Endodermal cell (in vitro differentiated cells): ENCODE measurements at regions not wholly inside any gene's neighbourhood (a gene's known extent, or its start where the extent isn't known, plus 50 kb on each side); places are given as distances from the start of the nearest gene placed in this dataset.

Experiments
- DNase-seq: peaks from one replicate; pipeline ENCODE4 v3.0.0-alpha.2; 2017
- H3K27ac ChIP-seq: 2 replicates; pipeline ENCODE4 v1.5.1; 2013; ENCODE audit warnings: mild to moderate bottlenecking, low read depth, low read length, moderate library complexity
- H3K27me3 ChIP-seq: 2 replicates; pipeline ENCODE4 v1.6.1; 2013; ENCODE audit warnings: mild to moderate bottlenecking, low read length, moderate library complexity; ENCODE audit not compliant: insufficient read depth, control insufficient read depth, poor library complexity, severe bottlenecking
- H3K36me3 ChIP-seq: 2 replicates; pipeline ENCODE4 v1.7.0; 2013; ENCODE audit warnings: mild to moderate bottlenecking, low read length, moderate library complexity; ENCODE audit not compliant: control insufficient read depth, insufficient read depth
- H3K4me1 ChIP-seq: one replicate; pipeline ENCODE4 v1.7.0; 2013; ENCODE audit warnings: low read length; ENCODE audit not compliant: control insufficient read depth, insufficient read depth
- H3K4me3 ChIP-seq: 2 replicates; pipeline ENCODE4 v1.5.1; 2013; ENCODE audit warnings: mild to moderate bottlenecking, low read length, moderate library complexity
- H3K9ac ChIP-seq: 2 replicates; pipeline ENCODE4 v1.6.1; 2013; ENCODE audit warnings: mild to moderate bottlenecking, low read length, moderate library complexity; ENCODE audit not compliant: poor library complexity, severe bottlenecking; ENCODE audit errors: extremely low read depth
- H3K9me3 ChIP-seq: 2 replicates; pipeline ENCODE4 v1.6.1; 2013; ENCODE audit warnings: mild to moderate bottlenecking, low read length, moderate library complexity; ENCODE audit not compliant: control insufficient read depth
- H3K27ac Mint-ChIP-seq: 2 replicates; pipeline ENCODE4 v1.8.0; 2020; ENCODE audit warnings: mixed read lengths
- H3K27me3 Mint-ChIP-seq: 2 replicates; pipeline ENCODE4 v1.8.0; 2021; ENCODE audit warnings: mild to moderate bottlenecking, mixed read lengths; ENCODE audit not compliant: insufficient read depth
- H3K36me3 Mint-ChIP-seq: 2 replicates; pipeline ENCODE4 v1.8.0; 2020; ENCODE audit warnings: low read depth, mixed read lengths
- H3K4me1 Mint-ChIP-seq: 2 replicates; pipeline ENCODE4 v1.8.0; 2020; ENCODE audit warnings: mixed read lengths
- H3K4me3 Mint-ChIP-seq: 2 replicates; pipeline ENCODE4 v1.8.0; 2020; ENCODE audit warnings: mild to moderate bottlenecking, moderate library complexity, mixed read lengths
- H3K9me3 Mint-ChIP-seq: 2 replicates; pipeline ENCODE4 v1.8.0; 2020; ENCODE audit warnings: mild to moderate bottlenecking, mixed read lengths
- CTCF ChIP-seq: fragments of 200-600 bp; sonication (generic); conservative IDR thresholded peaks from 2 replicates; pipeline ENCODE4 v1.5.0; 2021; ENCODE audit warnings: antibody characterized with exemption, mild to moderate bottlenecking
- WGBS, 2 experiments: methylation state at CpG; one replicate each; pipeline versions ENCODE4 v1.1.5 to v1.1.7; 2013; ENCODE audit warnings: missing lambda C conversion rate in 2 of 2, mixed read lengths in 1 of 2; ENCODE audit not compliant: insufficient coverage in 1 of 2, insufficient read length in 1 of 2; 5-methylcytosine and 5-hydroxymethylcytosine counted together

GRCh38 chr15:26177816-26178215 lies 314.7 kb upstream of the ATP10A start:
- H3K4me3 ChIP-seq, result no peak overlapping the region
- no peaks in the 10 kb centered on the region for H3K9me3 ChIP-seq
- Mint-ChIP-seq H3K36me3 (no peaks in the 10 kb centered on the region), H3K27me3 (no peaks in the 10 kb centered on the region), H3K4me3 (no peak overlapping the region), H3K9me3 (peaks cover 2% of the 10 kb centered on the region), H3K27ac (no peak overlapping the region), H3K4me1 (peaks cover 9% of the 10 kb centered on the region)
- no peak overlapping the region for H3K27ac ChIP-seq
- no peaks in the 10 kb centered on the region for H3K27me3 ChIP-seq
- no peak overlapping the region for H3K9ac ChIP-seq
- H3K36me3 ChIP-seq, result no peaks in the 10 kb centered on the region
- DNase-seq, result no peak
- no peak for TF ChIP-seq CTCF
- WGBS, 2 experiments, result 87 to 93% methylated on average over 3 to 4 of the region's 4 CpGs
- no peaks in the 10 kb centered on the region for H3K4me1 ChIP-seq

GRCh38 chr15:26176831-26177230 lies 313.7 kb upstream of the ATP10A start:
- Histone ChIP-seq H3K9ac (no peak overlapping the region), H3K27ac (no peak overlapping the region), H3K4me3 (no peak overlapping the region), H3K36me3 (no peaks in the 10 kb centered on the region), H3K4me1 (no peaks in the 10 kb centered on the region), H3K27me3 (no peaks in the 10 kb centered on the region), H3K9me3 (no peaks in the 10 kb centered on the region)
- TF ChIP-seq CTCF, result no peak
- WGBS, 2 experiments, result 94 to 98% methylated on average over 7 to 10 of the region's 10 CpGs
- no peaks in the 10 kb centered on the region for H3K36me3 Mint-ChIP-seq
- peaks cover 2% of the 10 kb centered on the region for H3K9me3 Mint-ChIP-seq
- H3K27ac Mint-ChIP-seq, result no peak overlapping the region
- no peaks in the 10 kb centered on the region for H3K27me3 Mint-ChIP-seq
- H3K4me1 Mint-ChIP-seq, result peaks cover 4% of the 10 kb centered on the region
- H3K4me3 Mint-ChIP-seq, result no peak overlapping the region
- no peak for DNase-seq

- no peak overlapping the region for H3K27ac Mint-ChIP-seq
- H3K27me3 Mint-ChIP-seq, result no peaks in the 10 kb centered on the region
- no peaks in the 10 kb centered on the region for H3K36me3 Mint-ChIP-seq
- H3K27ac ChIP-seq, result no peak overlapping the region
- peaks cover 2% of the 10 kb centered on the region for H3K9me3 Mint-ChIP-seq
- WGBS, 2 experiments, result 78 to 90% methylated on average over 3 of the region's 3 CpGs
- H3K9ac ChIP-seq, result no peak overlapping the region
- no peaks in the 10 kb centered on the region for H3K36me3 ChIP-seq
- peaks cover 8% of the 10 kb centered on the region for H3K4me1 Mint-ChIP-seq
- H3K27me3 ChIP-seq, result no peaks in the 10 kb centered on the region
- TF ChIP-seq CTCF, result no peak
- no peaks in the 10 kb centered on the region for H3K4me1 ChIP-seq
- no peaks in the 10 kb centered on the region for H3K9me3 ChIP-seq
- no peak for DNase-seq
- H3K4me3 ChIP-seq, result no peak overlapping the region
- no peak overlapping the region for H3K4me3 Mint-ChIP-seq
Observed at GRCh38 chr15:26171266-26171665, 308.1 kb upstream of the ATP10A start.
